Glutamatergic neuron (in vitro differentiated cells): ENCODE measurements at regions not wholly inside any gene's neighbourhood (a gene's known extent, or its start where the extent isn't known, plus 50 kb on each side); places are given as distances from the start of the nearest gene placed in this dataset.

Experiments
- DNase-seq: peaks from one replicate; pipeline ENCODE4 v3.0.0; 2022
- H3K27ac Mint-ChIP-seq: one replicate; pipeline ENCODE4 v1.8.0; 2020; ENCODE audit warnings: mild to moderate bottlenecking, mixed read lengths, inconsistent platforms; ENCODE audit not compliant: unreplicated experiment
- H3K27me3 Mint-ChIP-seq: one replicate; pipeline ENCODE4 v1.8.0; 2020; ENCODE audit warnings: mild to moderate bottlenecking, moderate library complexity, mixed read lengths, inconsistent platforms; ENCODE audit not compliant: unreplicated experiment
- H3K36me3 Mint-ChIP-seq: one replicate; pipeline ENCODE4 v1.8.0; 2020; ENCODE audit warnings: mild to moderate bottlenecking, mixed read lengths, inconsistent platforms; ENCODE audit not compliant: unreplicated experiment
- H3K4me1 Mint-ChIP-seq: one replicate; pipeline ENCODE4 v1.8.0; 2020; ENCODE audit warnings: mild to moderate bottlenecking, low read depth, mixed read lengths, inconsistent platforms; ENCODE audit not compliant: unreplicated experiment
- H3K4me3 Mint-ChIP-seq: one replicate; pipeline ENCODE4 v1.8.0; 2020; ENCODE audit warnings: mild to moderate bottlenecking, mixed read lengths, inconsistent platforms; ENCODE audit not compliant: unreplicated experiment
- H3K9me3 Mint-ChIP-seq: one replicate; pipeline ENCODE4 v1.8.0; 2020; ENCODE audit warnings: mild to moderate bottlenecking, moderate library complexity, mixed read lengths, inconsistent platforms; ENCODE audit not compliant: unreplicated experiment
- TF ChIP-seq, protein P1 (sequence below): fragments of 200-600 bp; sonication (generic); IDR thresholded peaks from one replicate; pipeline ENCODE4 v1.5.0; 2021; ENCODE audit not compliant: partially characterized antibody, unreplicated experiment

GRCh38 chr5:103498800-103499551, 63.6 kb downstream of the NUDT12 start:
- H3K4me3 Mint-ChIP-seq = no peak overlapping the region
- DNase-seq = no peak

DNA sequence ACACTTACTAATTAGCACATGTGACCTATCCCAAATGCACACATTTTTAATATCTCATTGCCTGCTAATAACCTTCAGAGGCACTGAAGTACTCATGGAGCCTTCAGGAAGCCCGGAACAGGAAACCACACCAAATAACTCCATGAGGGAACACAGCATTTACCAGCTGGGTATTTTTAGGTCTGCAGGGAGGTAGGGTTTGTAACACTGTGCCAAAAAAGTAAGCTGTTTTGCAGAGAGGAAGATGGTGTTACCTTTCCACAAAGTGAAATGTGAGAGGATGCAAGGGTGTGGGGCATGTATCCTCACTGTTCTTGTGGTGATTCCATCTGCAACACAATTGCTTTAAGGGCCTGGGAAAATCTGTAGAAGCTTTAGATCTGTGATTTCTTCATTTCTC, 64.4 kb downstream of the NUDT12 start:
- TF ChIP-seq, protein P1, sequence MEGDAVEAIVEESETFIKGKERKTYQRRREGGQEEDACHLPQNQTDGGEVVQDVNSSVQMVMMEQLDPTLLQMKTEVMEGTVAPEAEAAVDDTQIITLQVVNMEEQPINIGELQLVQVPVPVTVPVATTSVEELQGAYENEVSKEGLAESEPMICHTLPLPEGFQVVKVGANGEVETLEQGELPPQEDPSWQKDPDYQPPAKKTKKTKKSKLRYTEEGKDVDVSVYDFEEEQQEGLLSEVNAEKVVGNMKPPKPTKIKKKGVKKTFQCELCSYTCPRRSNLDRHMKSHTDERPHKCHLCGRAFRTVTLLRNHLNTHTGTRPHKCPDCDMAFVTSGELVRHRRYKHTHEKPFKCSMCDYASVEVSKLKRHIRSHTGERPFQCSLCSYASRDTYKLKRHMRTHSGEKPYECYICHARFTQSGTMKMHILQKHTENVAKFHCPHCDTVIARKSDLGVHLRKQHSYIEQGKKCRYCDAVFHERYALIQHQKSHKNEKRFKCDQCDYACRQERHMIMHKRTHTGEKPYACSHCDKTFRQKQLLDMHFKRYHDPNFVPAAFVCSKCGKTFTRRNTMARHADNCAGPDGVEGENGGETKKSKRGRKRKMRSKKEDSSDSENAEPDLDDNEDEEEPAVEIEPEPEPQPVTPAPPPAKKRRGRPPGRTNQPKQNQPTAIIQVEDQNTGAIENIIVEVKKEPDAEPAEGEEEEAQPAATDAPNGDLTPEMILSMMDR = no peak

More at GRCh38 chr5:103498800-103499551, 63.6 kb downstream of the NUDT12 start:
- TF ChIP-seq, protein P1 = no peak
- no peak overlapping the region for H3K27ac Mint-ChIP-seq
- H3K4me1 Mint-ChIP-seq = no peaks in the 10 kb centered on the region
- no peaks in the 10 kb centered on the region for H3K36me3 Mint-ChIP-seq
- no peaks in the 10 kb centered on the region for H3K27me3 Mint-ChIP-seq
- H3K9me3 Mint-ChIP-seq = no peaks in the 10 kb centered on the region

DNA sequence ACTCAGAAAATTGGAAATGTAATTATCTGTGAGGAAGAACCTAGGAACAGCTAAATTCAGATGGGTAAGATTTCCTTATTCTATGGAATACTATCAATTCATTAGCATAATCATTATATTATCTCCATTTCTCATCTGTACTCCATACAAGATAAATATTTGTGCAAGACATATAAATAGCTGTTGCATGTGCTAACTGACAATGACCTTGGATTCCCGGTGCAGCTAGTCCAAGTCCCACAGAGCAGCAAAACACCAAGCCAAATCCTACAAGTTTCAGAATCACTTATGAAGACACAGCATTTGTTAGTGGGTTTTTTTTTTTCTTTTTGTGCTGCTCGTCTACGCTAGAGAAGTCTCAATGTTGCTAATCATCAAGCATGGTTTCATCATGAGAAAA, 64.8 kb downstream of the NUDT12 start:
- H3K27me3 Mint-ChIP-seq = no peaks in the 10 kb centered on the region
- DNase-seq = no peak
- H3K9me3 Mint-ChIP-seq = no peaks in the 10 kb centered on the region
- H3K36me3 Mint-ChIP-seq = no peaks in the 10 kb centered on the region
- TF ChIP-seq, protein P1 = no peak
- no peaks in the 10 kb centered on the region for H3K4me1 Mint-ChIP-seq
- H3K4me3 Mint-ChIP-seq = no peak overlapping the region
- no peak overlapping the region for H3K27ac Mint-ChIP-seq

More for the DNA sequence above, 64.4 kb downstream of the NUDT12 start:
- Mint-ChIP-seq H3K9me3 (no peaks in the 10 kb centered on the region), H3K27me3 (no peaks in the 10 kb centered on the region), H3K4me3 (no peak overlapping the region), H3K27ac (no peak overlapping the region), H3K4me1 (no peaks in the 10 kb centered on the region), H3K36me3 (no peaks in the 10 kb centered on the region)
- no peak for DNase-seq

- Mint-ChIP-seq H3K27me3 (no peaks in the 10 kb centered on the region), H3K27ac (no peak overlapping the region), H3K36me3 (no peaks in the 10 kb centered on the region), H3K9me3 (no peaks in the 10 kb centered on the region), H3K4me3 (no peak overlapping the region), H3K4me1 (peaks cover 10% of the 10 kb centered on the region)
- TF ChIP-seq, protein P1 = no peak
- no peak for DNase-seq
Observed at GRCh38 chr5:103490030-103490739, 72.4 kb downstream of the NUDT12 start.

DNA sequence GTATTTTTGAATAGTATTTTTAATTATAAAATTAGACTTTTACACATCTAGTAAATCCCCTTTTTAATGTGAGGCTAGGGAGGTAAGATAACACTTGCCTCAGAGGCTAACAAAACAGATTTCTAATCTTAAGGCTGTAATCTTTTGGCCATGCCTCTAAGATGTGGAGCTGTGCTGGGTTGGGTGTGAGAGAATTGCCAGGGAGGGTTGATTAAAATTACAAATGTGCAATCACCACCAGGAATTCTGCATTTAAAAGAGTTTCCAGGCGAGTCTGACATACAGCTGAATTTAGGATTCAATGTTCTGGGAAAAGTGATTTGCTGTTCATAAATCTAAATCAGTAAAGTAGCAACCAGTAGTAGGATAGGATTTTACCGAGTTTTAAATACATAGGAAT, 73.3 kb downstream of the NUDT12 start:
- Mint-ChIP-seq H3K27me3 (no peaks in the 10 kb centered on the region), H3K4me1 (peaks cover 10% of the 10 kb centered on the region), H3K27ac (no peak overlapping the region), H3K36me3 (no peaks in the 10 kb centered on the region), H3K4me3 (no peak overlapping the region), H3K9me3 (no peaks in the 10 kb centered on the region)
- TF ChIP-seq, protein P1 = no peak
- DNase-seq = no peak
